HG03108 (cell line): ENCODE measurements at regions not wholly inside any gene's neighbourhood (a gene's known extent, or its start where the extent isn't known, plus 50 kb on each side); places are given as distances from the start of the nearest gene placed in this dataset.
"Not testable (repeated sequence)": the region's sequence is repeated elsewhere in the genome, so short reads cannot be mapped to it uniquely, and the experiment has no call there.

Experiments used
- ATAC-seq: cut with Tn5 transposase; IDR thresholded peaks from one replicate; pipeline ENCODE4 v1.9.1; 2021; ENCODE audit warnings: moderate library complexity; ENCODE audit not compliant: unreplicated experiment

GRCh38 chr3:144499001-144499930 lies 527.6 kb downstream of the DIPK2A start:
- ATAC-seq = no peak

GRCh38 chr3:144501467-144501866 lies 529.8 kb downstream of the DIPK2A start:
- no peak for ATAC-seq

GRCh38 chr3:144502402-144502801 lies 530.8 kb downstream of the DIPK2A start:
- no peak for ATAC-seq

- not testable (repeated sequence) for ATAC-seq
Measured at GRCh38 chr3:144506375-144506774, 534.8 kb downstream of the DIPK2A start.

GRCh38 chr3:144511346-144511745 lies 539.7 kb downstream of the DIPK2A start:
- no peak for ATAC-seq

- no peak for ATAC-seq
Measured at GRCh38 chr3:144516026-144516425, 544.4 kb downstream of the DIPK2A start.

GRCh38 chr3:144516589-144516988 lies 545.0 kb downstream of the DIPK2A start:
- no peak for ATAC-seq

GRCh38 chr3:144521131-144521530 lies 549.5 kb downstream of the DIPK2A start:
- no peak for ATAC-seq

- ATAC-seq = no peak
Measured at GRCh38 chr3:144522456-144522855, 550.8 kb downstream of the DIPK2A start.

GRCh38 chr3:144523396-144523795 lies 551.8 kb downstream of the DIPK2A start:
- no peak for ATAC-seq

GRCh38 chr3:144524531-144524930 lies 552.9 kb downstream of the DIPK2A start:
- no peak for ATAC-seq

- ATAC-seq = no peak
Measured at GRCh38 chr3:144529566-144529965, 557.9 kb downstream of the DIPK2A start.

- no peak for ATAC-seq
Measured at GRCh38 chr3:144544871-144545270, 573.2 kb downstream of the DIPK2A start.

- no peak for ATAC-seq
Measured at GRCh38 chr3:144546539-144546938, 574.9 kb downstream of the DIPK2A start.

GRCh38 chr3:144548346-144548745 lies 576.7 kb downstream of the DIPK2A start:
- ATAC-seq = no peak

GRCh38 chr3:144549166-144549565 lies 577.5 kb downstream of the DIPK2A start:
- no peak for ATAC-seq

GRCh38 chr3:144552346-144553057 lies 580.9 kb downstream of the DIPK2A start:
- ATAC-seq = no peak

GRCh38 chr3:144553301-144553700 lies 581.7 kb downstream of the DIPK2A start:
- ATAC-seq = no peak

GRCh38 chr3:144554889-144555288 lies 583.3 kb downstream of the DIPK2A start:
- ATAC-seq = no peak

GRCh38 chr3:144556392-144556791 lies 584.8 kb downstream of the DIPK2A start:
- ATAC-seq = peak; percentile 61

GRCh38 chr3:144557515-144557914 lies 585.9 kb downstream of the DIPK2A start:
- ATAC-seq = no peak

GRCh38 chr3:144564011-144564410 lies 592.4 kb downstream of the DIPK2A start:
- ATAC-seq = no peak
